CD8-positive, alpha-beta memory T cell (primary cell): ENCODE measurements at regions not wholly inside any gene's neighbourhood (a gene's known extent, or its start where the extent isn't known, plus 50 kb on each side); places are given as distances from the start of the nearest gene placed in this dataset.

Experiments used
- CTCF ChIA-PET: fragments of 350-600 bp; sonication (Branson Sonifier 250); formaldehyde crosslinking; loops from one replicate; lab custom pipeline; 2021; ENCODE audit warnings: antibody characterized with exemption; lab: Charles Lee
- POLR2A ChIA-PET: fragments of 350-600 bp; sonication (Branson Sonifier 250); formaldehyde crosslinking; loops from one replicate; lab custom pipeline; 2021; ENCODE audit warnings: antibody characterized with exemption; lab: Charles Lee
- DNase-seq, 5 donors: peaks; one replicate each; pipeline versions ENCODE4 v3.0.0 to v3.0.0-alpha.2; 2020 to 2022; ENCODE audit warnings: mixed read lengths in 1 of 5
- H3K27ac ChIP-seq: one replicate; pipeline ENCODE4 v1.7.0; 2013; ENCODE audit warnings: low read depth, mild to moderate bottlenecking, low read length, moderate library complexity
- H3K27me3 ChIP-seq: 2 replicates; pipeline ENCODE4 v1.7.0; 2013; ENCODE audit warnings: low read length, mild to moderate bottlenecking; ENCODE audit not compliant: insufficient read depth, poor library complexity, severe bottlenecking
- H3K36me3 ChIP-seq: 2 replicates; pipeline ENCODE4 v1.7.0; 2013; ENCODE audit warnings: mild to moderate bottlenecking, low read length, moderate library complexity; ENCODE audit not compliant: insufficient read depth
- H3K4me1 ChIP-seq: 2 replicates; pipeline ENCODE4 v1.7.0; 2013; ENCODE audit warnings: mild to moderate bottlenecking, low read length, moderate library complexity; ENCODE audit not compliant: insufficient read depth
- H3K4me3 ChIP-seq: 2 replicates; pipeline ENCODE4 v1.7.0; 2013; ENCODE audit warnings: mild to moderate bottlenecking, low read length
- H3K9me3 ChIP-seq: 2 replicates; pipeline ENCODE4 v1.7.0; 2013; ENCODE audit warnings: mild to moderate bottlenecking, low read length
- H3K27ac Mint-ChIP-seq, 8 donors: one replicate each; pipeline ENCODE4 v1.8.0; 2020 to 2021; ENCODE audit warnings: mixed read lengths in 8 of 8, mild to moderate bottlenecking in 6 of 8, inconsistent platforms in 3 of 8, moderate library complexity in 3 of 8
- H3K27me3 Mint-ChIP-seq, 2 donors: one replicate each; pipeline ENCODE4 v1.8.0; 2020 to 2021; ENCODE audit warnings: mixed read lengths in 2 of 2, mild to moderate bottlenecking in 1 of 2, moderate library complexity in 1 of 2
- H3K36me3 Mint-ChIP-seq, 3 donors: one replicate each; pipeline ENCODE4 v1.8.0; 2020 to 2021; ENCODE audit warnings: mixed read lengths in 3 of 3, inconsistent platforms in 1 of 3, mild to moderate bottlenecking in 1 of 3
- H3K4me1 Mint-ChIP-seq, 3 donors: one replicate each; pipeline ENCODE4 v1.8.0; 2020 to 2021; ENCODE audit warnings: mixed read lengths in 3 of 3, inconsistent platforms in 1 of 3, mild to moderate bottlenecking in 1 of 3
- H3K4me3 Mint-ChIP-seq, 7 donors: one replicate each; pipeline ENCODE4 v1.8.0; 2020 to 2021; ENCODE audit warnings: mixed read lengths in 7 of 7, mild to moderate bottlenecking in 6 of 7, moderate library complexity in 4 of 7, inconsistent platforms in 2 of 7
- H3K9me3 Mint-ChIP-seq, 5 donors: one replicate each; pipeline ENCODE4 v1.8.0; 2020 to 2022; ENCODE audit warnings: mixed read lengths in 5 of 5, mild to moderate bottlenecking in 3 of 5, moderate library complexity in 2 of 5, inconsistent platforms in 1 of 5

GRCh38 chr6:92339936-92340640 lies 1079.3 kb downstream of the EPHA7 start:
- H3K27ac ChIP-seq, result no peak overlapping the region
- peaks cover 0 to 15% (median 6%) of the 10 kb centered on the region in 5 donors for H3K9me3 Mint-ChIP-seq
- no peaks in the 10 kb centered on the region for H3K9me3 ChIP-seq
- POLR2A ChIA-PET, result no interaction called here
- no peaks in the 10 kb centered on the region for H3K36me3 Mint-ChIP-seq
- H3K4me1 Mint-ChIP-seq, result no peaks in the 10 kb centered on the region
- H3K4me1 ChIP-seq, result no peaks in the 10 kb centered on the region
- DNase-seq, result no peak
- CTCF ChIA-PET, result no interaction called here
- H3K27ac Mint-ChIP-seq, result no peak overlapping the region
- H3K4me3 Mint-ChIP-seq, result no peak overlapping the region
- H3K36me3 ChIP-seq, result no peaks in the 10 kb centered on the region
- no peaks in the 10 kb centered on the region for H3K27me3 ChIP-seq
- peaks cover 0 to 2% of the 10 kb centered on the region in 2 donors for H3K27me3 Mint-ChIP-seq
- no peak overlapping the region for H3K4me3 ChIP-seq

DNA sequence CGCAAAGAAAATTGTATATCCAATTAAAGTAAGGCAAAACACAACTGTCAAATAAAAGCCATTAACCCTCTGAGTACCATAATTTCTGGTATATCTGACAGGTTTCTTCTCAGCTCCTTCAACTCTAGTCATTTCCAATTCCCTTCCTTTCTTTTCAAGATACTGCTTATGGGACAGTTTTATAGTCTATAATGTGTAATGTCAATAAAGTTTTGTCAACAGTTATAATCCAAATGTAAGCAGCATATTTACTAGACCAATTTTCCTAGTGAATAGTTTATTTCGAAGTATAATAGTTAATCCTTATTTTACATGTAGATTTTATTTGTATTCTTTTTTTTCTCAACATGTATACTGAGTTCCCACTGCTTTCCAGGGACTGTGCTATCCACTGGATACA lies 1081.8 kb downstream of the EPHA7 start:
- no peak overlapping the region for H3K27ac Mint-ChIP-seq
- H3K4me3 ChIP-seq, result no peak overlapping the region
- no peaks in the 10 kb centered on the region for H3K4me1 Mint-ChIP-seq
- H3K9me3 Mint-ChIP-seq, result peaks cover 0 to 20% (median 4%) of the 10 kb centered on the region in 5 donors
- POLR2A ChIA-PET, result no interaction called here
- no peaks in the 10 kb centered on the region for H3K36me3 Mint-ChIP-seq
- H3K27me3 ChIP-seq, result no peaks in the 10 kb centered on the region
- H3K4me3 Mint-ChIP-seq, result no peak overlapping the region
- H3K27me3 Mint-ChIP-seq, result peaks cover 0 to 2% of the 10 kb centered on the region in 2 donors
- no peaks in the 10 kb centered on the region for H3K36me3 ChIP-seq
- CTCF ChIA-PET, result no interaction called here
- no peak overlapping the region for H3K27ac ChIP-seq
- no peaks in the 10 kb centered on the region for H3K4me1 ChIP-seq
- DNase-seq, result no peak
- H3K9me3 ChIP-seq, result no peaks in the 10 kb centered on the region

DNA sequence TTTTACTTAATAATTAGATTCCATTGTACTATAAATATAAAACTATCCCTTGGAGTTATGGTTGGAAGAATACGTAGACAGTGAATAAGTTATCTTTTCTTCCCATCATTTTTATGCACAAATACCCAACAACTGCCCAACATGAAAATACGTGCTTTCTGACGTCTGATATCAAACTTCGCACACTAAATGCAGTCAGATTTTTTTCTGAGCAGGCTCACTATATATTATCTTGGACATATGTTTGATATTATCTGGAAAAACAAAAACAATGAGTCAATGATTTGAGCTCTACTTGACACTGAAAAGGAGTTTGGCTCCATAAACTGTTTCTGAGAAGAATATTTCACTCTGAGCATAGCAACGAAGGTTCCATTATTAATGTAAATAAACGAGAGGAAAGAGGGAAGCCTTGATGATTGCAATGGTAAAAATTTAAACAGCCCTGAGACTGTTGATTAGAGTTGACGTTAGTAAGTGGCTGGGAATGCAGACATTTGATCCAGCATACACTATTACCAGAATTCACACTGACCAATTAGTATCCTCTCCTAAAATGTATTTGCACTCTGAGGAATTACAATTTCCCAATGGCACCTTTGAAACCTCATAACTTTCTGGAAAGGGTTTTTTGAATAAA lies 1090.0 kb downstream of the EPHA7 start:
- no peaks in the 10 kb centered on the region for H3K36me3 ChIP-seq
- POLR2A ChIA-PET, result no interaction called here
- CTCF ChIA-PET, result no interaction called here
- no peaks in the 10 kb centered on the region for H3K27me3 Mint-ChIP-seq
- no peak overlapping the region for H3K4me3 Mint-ChIP-seq
- no peaks in the 10 kb centered on the region for H3K4me1 Mint-ChIP-seq
- H3K27ac Mint-ChIP-seq, result no peak overlapping the region
- peaks cover 0 to 21% (median 2%) of the 10 kb centered on the region in 5 donors for H3K9me3 Mint-ChIP-seq
- H3K27me3 ChIP-seq, result no peaks in the 10 kb centered on the region
- no peaks in the 10 kb centered on the region for H3K36me3 Mint-ChIP-seq
- no peak for DNase-seq
- H3K27ac ChIP-seq, result no peak overlapping the region
- no peaks in the 10 kb centered on the region for H3K4me1 ChIP-seq
- no peak overlapping the region for H3K4me3 ChIP-seq
- no peaks in the 10 kb centered on the region for H3K9me3 ChIP-seq

GRCh38 chr6:92315312-92315711 lies 1104.0 kb downstream of the EPHA7 start:
- Mint-ChIP-seq H3K4me1 (no peaks in the 10 kb centered on the region), H3K4me3 (no peak overlapping the region), H3K27ac (no peak overlapping the region), H3K27me3 (no peaks in the 10 kb centered on the region), H3K36me3 (no peaks in the 10 kb centered on the region), H3K9me3 (peaks cover 1 to 29% (median 10%) of the 10 kb centered on the region in 5 donors)
- POLR2A ChIA-PET, result no interaction called here
- H3K4me1 ChIP-seq, result no peaks in the 10 kb centered on the region
- CTCF ChIA-PET, result no interaction called here
- no peak for DNase-seq
- H3K9me3 ChIP-seq, result no peaks in the 10 kb centered on the region
- H3K36me3 ChIP-seq, result no peaks in the 10 kb centered on the region
- no peak overlapping the region for H3K27ac ChIP-seq
- H3K4me3 ChIP-seq, result no peak overlapping the region
- no peaks in the 10 kb centered on the region for H3K27me3 ChIP-seq

GRCh38 chr6:92297101-92297500 lies 1122.3 kb downstream of the EPHA7 start:
- no peaks in the 10 kb centered on the region for H3K27me3 ChIP-seq
- no peak for DNase-seq
- no peak overlapping the region for H3K4me3 ChIP-seq
- Mint-ChIP-seq H3K9me3 (peaks cover 0 to 7% (median 5%) of the 10 kb centered on the region in 5 donors), H3K27me3 (no peaks in the 10 kb centered on the region), H3K4me1 (no peaks in the 10 kb centered on the region), H3K27ac (no peak overlapping the region), H3K36me3 (no peaks in the 10 kb centered on the region), H3K4me3 (no peak overlapping the region)
- no peaks in the 10 kb centered on the region for H3K4me1 ChIP-seq
- no peaks in the 10 kb centered on the region for H3K36me3 ChIP-seq
- H3K27ac ChIP-seq, result no peak overlapping the region
- ChIA-PET CTCF (no interaction called here), POLR2A (no interaction called here)
- no peaks in the 10 kb centered on the region for H3K9me3 ChIP-seq

- Mint-ChIP-seq H3K4me1 (no peaks in the 10 kb centered on the region), H3K9me3 (peaks cover 0 to 10% (median 6%) of the 10 kb centered on the region in 5 donors), H3K27me3 (no peaks in the 10 kb centered on the region), H3K4me3 (no peak overlapping the region), H3K27ac (no peak overlapping the region), H3K36me3 (no peaks in the 10 kb centered on the region)
- Histone ChIP-seq H3K27ac (no peak overlapping the region), H3K27me3 (no peaks in the 10 kb centered on the region), H3K36me3 (no peaks in the 10 kb centered on the region), H3K9me3 (no peaks in the 10 kb centered on the region), H3K4me3 (no peak overlapping the region), H3K4me1 (no peaks in the 10 kb centered on the region)
- POLR2A ChIA-PET, result no interaction called here
- no peak for DNase-seq
- CTCF ChIA-PET, result no interaction called here
Observed at GRCh38 chr6:92292067-92292466, 1127.3 kb downstream of the EPHA7 start.

GRCh38 chr6:92289831-92290230 lies 1129.5 kb downstream of the EPHA7 start:
- no peaks in the 10 kb centered on the region for H3K27me3 Mint-ChIP-seq
- ChIA-PET CTCF (no interaction called here), POLR2A (no interaction called here)
- no peaks in the 10 kb centered on the region for H3K9me3 ChIP-seq
- peaks cover 0 to 19% (median 7%) of the 10 kb centered on the region in 5 donors for H3K9me3 Mint-ChIP-seq
- H3K36me3 ChIP-seq, result no peaks in the 10 kb centered on the region
- no peak for DNase-seq
- H3K4me3 Mint-ChIP-seq, result no peak overlapping the region
- no peaks in the 10 kb centered on the region for H3K4me1 Mint-ChIP-seq
- H3K4me3 ChIP-seq, result no peak overlapping the region
- H3K27ac ChIP-seq, result no peak overlapping the region
- no peak overlapping the region for H3K27ac Mint-ChIP-seq
- no peaks in the 10 kb centered on the region for H3K4me1 ChIP-seq
- H3K36me3 Mint-ChIP-seq, result no peaks in the 10 kb centered on the region
- no peaks in the 10 kb centered on the region for H3K27me3 ChIP-seq

GRCh38 chr6:92281571-92282076 lies 1137.7 kb downstream of the EPHA7 start:
- Mint-ChIP-seq H3K9me3 (peaks cover 2 to 24% (median 3%) of the 10 kb centered on the region in 5 donors), H3K27ac (no peak overlapping the region), H3K4me3 (no peak overlapping the region), H3K27me3 (no peaks in the 10 kb centered on the region), H3K4me1 (no peaks in the 10 kb centered on the region), H3K36me3 (no peaks in the 10 kb centered on the region)
- POLR2A ChIA-PET, result no interaction called here
- Histone ChIP-seq H3K4me3 (no peak overlapping the region), H3K27me3 (no peaks in the 10 kb centered on the region), H3K36me3 (no peaks in the 10 kb centered on the region), H3K27ac (no peak overlapping the region), H3K4me1 (no peaks in the 10 kb centered on the region), H3K9me3 (no peaks in the 10 kb centered on the region)
- DNase-seq, result no peak
- CTCF ChIA-PET, result no interaction called here
